H1 (cell line): ENCODE measurements at regions not wholly inside any gene's neighbourhood (a gene's known extent, or its start where the extent isn't known, plus 50 kb on each side); places are given as distances from the start of the nearest gene placed in this dataset.

ENCODE experiments used
- CTCF ChIA-PET: fragments of 300-600 bp; sonication (Branson Sonifier 250); formaldehyde crosslinking; loops from one replicate; lab custom pipeline; 2021; ENCODE audit not compliant: partially characterized antibody; lab: Charles Lee
- POLR2A ChIA-PET: fragments of 300-600 bp; sonication (Branson Sonifier 250); formaldehyde crosslinking; loops from one replicate; lab custom pipeline; 2021; ENCODE audit warnings: inconsistent platforms; ENCODE audit not compliant: partially characterized antibody; lab: Charles Lee
- DNase-seq, 2 experiments: peaks; one replicate each; pipeline versions ENCODE4 v3.0.0 to v3.0.0-alpha.2; 2010 to 2022; ENCODE audit warnings: low spot score in 2 of 2, low read depth in 1 of 2, mixed read lengths in 1 of 2
- FAIRE-seq: peaks from 2 replicates; lab custom pipeline; 2011; peaks lifted over from hg19 to GRCh38; lab: Jason Lieb, UNC
- H2AFZ ChIP-seq: 2 replicates; pipeline ENCODE4 v1.8.1; 2012; ENCODE audit warnings: low read length, inconsistent platforms
- H2AK5ac ChIP-seq: 2 replicates; pipeline ENCODE4 v1.6.1; 2013; ENCODE audit warnings: low read depth, low read length
- H2BK120ac ChIP-seq: replicated peaks from 2 replicates; pipeline ENCODE3; 2013; ENCODE audit warnings: low read depth, low read length, inconsistent platforms
- H2BK12ac ChIP-seq: 2 replicates; pipeline ENCODE4 v1.6.1; 2013; ENCODE audit warnings: low read depth, low read length
- H2BK15ac ChIP-seq: 2 replicates; pipeline ENCODE4 v1.6.1; 2013; ENCODE audit warnings: low read length
- H2BK20ac ChIP-seq: 2 replicates; pipeline ENCODE4 v1.6.1; 2013; ENCODE audit warnings: low read length
- H2BK5ac ChIP-seq: 2 replicates; pipeline ENCODE4 v1.6.1; 2013; ENCODE audit warnings: low read depth, low read length
- H3K14ac ChIP-seq: 2 replicates; pipeline ENCODE4 v1.6.1; 2013; ENCODE audit warnings: inconsistent platforms; ENCODE audit not compliant: insufficient read length
- H3K18ac ChIP-seq: 2 replicates; pipeline ENCODE4 v1.6.1; 2013; ENCODE audit warnings: low read length; ENCODE audit errors: extremely low read depth
- H3K23ac ChIP-seq: 2 replicates; pipeline ENCODE4 v1.6.1; 2013; ENCODE audit warnings: inconsistent platforms; ENCODE audit not compliant: insufficient read length
- H3K23me2 ChIP-seq: 2 replicates; pipeline ENCODE4 v1.6.1; 2013; ENCODE audit warnings: low read depth, low read length
- H3K27ac ChIP-seq: 2 replicates; pipeline ENCODE4 v1.6.1; 2011; ENCODE audit warnings: low read depth, low read length, inconsistent platforms
- H3K27me3 ChIP-seq, 4 experiments: replicated peaks in 1 of 4; 1 replicate in 1 of 4; 2 replicates in 3 of 4; pipeline versions ENCODE4 v1.6.1 to v1.8.1; 2011 to 2013; ENCODE audit warnings: low read length in 3 of 4, mild to moderate bottlenecking in 3 of 4, inconsistent platforms in 2 of 4, mixed read lengths in 2 of 4, moderate library complexity in 1 of 4; ENCODE audit not compliant: control insufficient read depth in 3 of 4, insufficient read depth in 3 of 4; ENCODE audit errors: extremely low read depth in 1 of 4
- H3K36me3 ChIP-seq, 4 experiments: 2 replicates each; pipeline versions ENCODE4 v1.6.1 to v1.8.1; 2011 to 2013; ENCODE audit warnings: mild to moderate bottlenecking in 4 of 4, low read length in 3 of 4, moderate library complexity in 2 of 4, control low read depth in 1 of 4, inconsistent platforms in 1 of 4; ENCODE audit not compliant: insufficient read depth in 4 of 4, control insufficient read depth in 2 of 4
- H3K4ac ChIP-seq: replicated peaks from 2 replicates; pipeline ENCODE3; 2013; ENCODE audit warnings: low read length, low read depth, mixed read lengths, inconsistent platforms; ENCODE audit not compliant: insufficient read length
- H3K4me1 ChIP-seq, 4 experiments: replicated peaks in 1 of 4; 1 replicate in 1 of 4; 2 replicates in 3 of 4; pipeline versions ENCODE4 v1.6.1 to v1.8.1; 2011 to 2013; ENCODE audit warnings: low read length in 3 of 4, inconsistent platforms in 2 of 4, mixed read lengths in 1 of 4; ENCODE audit not compliant: insufficient read depth in 4 of 4, control insufficient read depth in 3 of 4
- H3K4me2 ChIP-seq, 2 experiments: 2 replicates each; pipeline versions ENCODE4 v1.6.1 to v1.8.1; 2011 to 2013; ENCODE audit warnings: low read depth in 2 of 2, low read length in 2 of 2, control low read depth in 1 of 2, inconsistent platforms in 1 of 2, mild to moderate bottlenecking in 1 of 2; ENCODE audit not compliant: insufficient read depth in 1 of 2
- H3K4me3 ChIP-seq, 4 experiments: fragments of 200-600, 300-600 bp in 1 of 4; sonication (generic), shearing (Covaris generic), sonication (Bioruptor Twin) in 1 of 4; 2 replicates each; pipeline versions ENCODE4 v1.5.1 to v1.8.1; 2011 to 2016; ENCODE audit warnings: low read length in 4 of 4, low read depth in 3 of 4, control low read depth in 2 of 4, inconsistent platforms in 2 of 4, mild to moderate bottlenecking in 2 of 4, mixed read lengths in 1 of 4, moderate library complexity in 1 of 4; ENCODE audit not compliant: insufficient read depth in 2 of 4; ENCODE audit errors: extremely low read depth in 1 of 4
- H3K56ac ChIP-seq: replicated peaks from 2 replicates; pipeline ENCODE3; 2013; ENCODE audit warnings: low read depth, mild to moderate bottlenecking, mixed read lengths, low read length, inconsistent platforms; ENCODE audit not compliant: insufficient read length
- H3K79me1 ChIP-seq: 2 replicates; pipeline ENCODE4 v1.6.1; 2013; ENCODE audit warnings: low read depth, low read length, control low read depth
- H3K79me2 ChIP-seq, 2 experiments: 2 replicates each; pipeline versions ENCODE4 v1.6.1 to v1.8.1; 2012 to 2013; ENCODE audit warnings: low read length in 2 of 2, mild to moderate bottlenecking in 2 of 2, inconsistent platforms in 1 of 2; ENCODE audit not compliant: insufficient read depth in 2 of 2, control insufficient read depth in 1 of 2
- H3K9ac ChIP-seq, 4 experiments: replicated peaks in 1 of 4; 1 replicate in 1 of 4; 2 replicates in 3 of 4; pipeline versions ENCODE4 v1.6.1 to v1.8.1; 2011 to 2013; ENCODE audit warnings: low read depth in 3 of 4, low read length in 3 of 4, control low read depth in 2 of 4, mild to moderate bottlenecking in 2 of 4, moderate library complexity in 2 of 4, inconsistent platforms in 1 of 4; ENCODE audit errors: extremely low read depth in 1 of 4
- H3K9me3 ChIP-seq, 2 experiments: 2 replicates each; pipeline versions ENCODE4 v1.6.1 to v1.8.1; 2012 to 2013; ENCODE audit warnings: mild to moderate bottlenecking in 2 of 2, moderate library complexity in 2 of 2, control low read depth in 1 of 2, inconsistent platforms in 1 of 2, low read depth in 1 of 2, low read length in 1 of 2, mixed read lengths in 1 of 2; ENCODE audit not compliant: insufficient read depth in 2 of 2
- H4K20me1 ChIP-seq, 2 experiments: replicated peaks in 1 of 2; 2 replicates each; pipeline versions ENCODE3 to v1.8.1; 2011 to 2013; ENCODE audit warnings: inconsistent platforms in 2 of 2, low read length in 2 of 2, mild to moderate bottlenecking in 1 of 2; ENCODE audit not compliant: insufficient read depth in 2 of 2, control insufficient read depth in 1 of 2
- H4K5ac ChIP-seq: 2 replicates; pipeline ENCODE4 v1.6.1; 2013; ENCODE audit warnings: low read length, low read depth, mixed read lengths, inconsistent platforms; ENCODE audit not compliant: insufficient read length
- H4K8ac ChIP-seq: 2 replicates; pipeline ENCODE4 v1.8.0; 2013; ENCODE audit warnings: mild to moderate bottlenecking, moderate library complexity, low read length, inconsistent platforms; ENCODE audit not compliant: insufficient read depth; ENCODE audit errors: extremely low read depth
- H4K91ac ChIP-seq: replicated peaks from 2 replicates; pipeline ENCODE3; 2013; ENCODE audit warnings: low read length, mixed read lengths, inconsistent platforms; ENCODE audit not compliant: insufficient read length
- ASH2L ChIP-seq: fragments of 200-600, 300-600 bp; sonication (generic); IDR thresholded peaks from one replicate; pipeline ENCODE4 v1.7.1; 2017; ENCODE audit warnings: low read length
- HDAC2 ChIP-seq, 2 experiments: fragments of 300-600 bp in 1 of 2; sonication (generic) in 1 of 2; IDR thresholded peaks; 2 replicates each; pipeline ENCODE4 v1.6.1; 2011 to 2012; ENCODE audit warnings: low read depth in 2 of 2, low read length in 2 of 2, mild to moderate bottlenecking in 2 of 2, moderate library complexity in 2 of 2, borderline replicate concordance in 1 of 2, inconsistent platforms in 1 of 2
- JUND ChIP-seq: IDR thresholded peaks from 2 replicates; pipeline ENCODE4 v1.6.1; 2011; ENCODE audit warnings: mild to moderate bottlenecking, improper control_type of control experiment, low read length
- POLR2A ChIP-seq, 2 experiments: IDR thresholded peaks; 1 replicate in 1 of 2; 2 replicates in 1 of 2; pipeline ENCODE4 v1.6.1; 2011; ENCODE audit warnings: low read depth in 2 of 2, low read length in 2 of 2, mild to moderate bottlenecking in 2 of 2; ENCODE audit errors: control extremely low read depth in 1 of 2
- RAD21 ChIP-seq, 2 experiments: IDR thresholded peaks in 1 of 2; conservative IDR thresholded peaks in 1 of 2; 2 replicates each; pipeline ENCODE4 v1.6.1; 2011; ENCODE audit warnings: low read depth in 2 of 2, low read length in 2 of 2, improper control_type of control experiment in 1 of 2, inconsistent platforms in 1 of 2, mild to moderate bottlenecking in 1 of 2, moderate library complexity in 1 of 2
- TCF12 ChIP-seq: IDR thresholded peaks from 2 replicates; pipeline ENCODE4 v1.6.1; 2011; ENCODE audit warnings: low read depth, mild to moderate bottlenecking, low read length
- WGBS, 2 experiments: shearing (Covaris generic) in 1 of 2; methylation state at CpG; one replicate each; pipeline versions ENCODE4 v1.1.6 to v1.1.7; 2013 to 2015; ENCODE audit warnings: low lambda C conversion rate in 2 of 2, mixed read lengths in 2 of 2, inconsistent platforms in 1 of 2, low coverage in 1 of 2, missing lambda C conversion rate in 1 of 2; ENCODE audit not compliant: insufficient replicate concordance in 2 of 2, insufficient coverage in 1 of 2, insufficient read length in 1 of 2; ENCODE audit errors: extremely low coverage in 1 of 2, missing lambda C conversion rate in 1 of 2; 5-methylcytosine and 5-hydroxymethylcytosine counted together
- TF ChIP-seq, protein P1 (sequence below), 3 experiments: IDR thresholded peaks; 1 replicate in 2 of 3; 2 replicates in 1 of 3; pipeline versions ENCODE4 v1.5.1 to v1.6.1; 2011; ENCODE audit warnings: low read length in 3 of 3, mild to moderate bottlenecking in 3 of 3, inconsistent platforms in 2 of 3, low read depth in 1 of 3, moderate library complexity in 1 of 3; ENCODE audit not compliant: insufficient read depth in 1 of 3; ENCODE audit errors: control extremely low read depth in 1 of 3

GRCh38 chr4:55184600-55185523, 59.5 kb upstream of the KDR start:
- CTCF ChIA-PET: interaction anchor here (0.7 to 5.4 kb wide), 56 partner anchors 8 to 921 kb away, joined by 3 to 54 read pairs (median 4); partner anchors contain the start of genes KDR and SRD5A3
- TF ChIP-seq HDAC2 (IDR thresholded peaks at IDR 0.05; ENCODE audit: borderline replicate concordance in 1 of 2, low read depth in 2 of 2, low read length in 2 of 2) (peak in 1 of 2 experiments; percentile 62; a peak in 1 of 4 replicates), ASH2L (peak; percentile 42), TCF12 (peak; percentile 67; the same call in 1 of the 2 replicates), POLR2A (IDR thresholded peaks at IDR 0.05; ENCODE audit: control extremely low read depth in 1 of 2, low read depth in 2 of 2, low read length in 2 of 2) (no peak), JUND (no peak), RAD21 (IDR thresholded peaks at IDR 0.05 in 1 of 2, conservative IDR thresholded peaks at IDR 0.05 in 1 of 2; ENCODE audit: low read depth in 2 of 2, low read length in 2 of 2) (peak; percentile 73 to 81)
- TF ChIP-seq, protein P1, sequence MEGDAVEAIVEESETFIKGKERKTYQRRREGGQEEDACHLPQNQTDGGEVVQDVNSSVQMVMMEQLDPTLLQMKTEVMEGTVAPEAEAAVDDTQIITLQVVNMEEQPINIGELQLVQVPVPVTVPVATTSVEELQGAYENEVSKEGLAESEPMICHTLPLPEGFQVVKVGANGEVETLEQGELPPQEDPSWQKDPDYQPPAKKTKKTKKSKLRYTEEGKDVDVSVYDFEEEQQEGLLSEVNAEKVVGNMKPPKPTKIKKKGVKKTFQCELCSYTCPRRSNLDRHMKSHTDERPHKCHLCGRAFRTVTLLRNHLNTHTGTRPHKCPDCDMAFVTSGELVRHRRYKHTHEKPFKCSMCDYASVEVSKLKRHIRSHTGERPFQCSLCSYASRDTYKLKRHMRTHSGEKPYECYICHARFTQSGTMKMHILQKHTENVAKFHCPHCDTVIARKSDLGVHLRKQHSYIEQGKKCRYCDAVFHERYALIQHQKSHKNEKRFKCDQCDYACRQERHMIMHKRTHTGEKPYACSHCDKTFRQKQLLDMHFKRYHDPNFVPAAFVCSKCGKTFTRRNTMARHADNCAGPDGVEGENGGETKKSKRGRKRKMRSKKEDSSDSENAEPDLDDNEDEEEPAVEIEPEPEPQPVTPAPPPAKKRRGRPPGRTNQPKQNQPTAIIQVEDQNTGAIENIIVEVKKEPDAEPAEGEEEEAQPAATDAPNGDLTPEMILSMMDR (IDR thresholded peaks at IDR 0.05; ENCODE audit: control extremely low read depth in 1 of 3, insufficient read depth in 1 of 3, low read depth in 1 of 3, low read length in 3 of 3): peak; percentile 66 to 77 (median 69)

More at GRCh38 chr4:55184600-55185523, 59.5 kb upstream of the KDR start:
- no peaks in the 10 kb centered on the region for H4K20me1 ChIP-seq
- no peaks in the 10 kb centered on the region for H3K9me3 ChIP-seq
- H2BK120ac ChIP-seq: peak overlapping the region; percentile 93
- H3K36me3 ChIP-seq: no peaks in the 10 kb centered on the region
- no peaks in the 10 kb centered on the region for H3K79me1 ChIP-seq
- peak overlapping the region; percentile 87; the same call in 1 of the 2 replicates for H2BK5ac ChIP-seq
- peak overlapping the region; percentile 98 for H4K91ac ChIP-seq
- H4K5ac ChIP-seq: no peak overlapping the region
- WGBS, 2 experiments: 64% methylated on average over 9 of the region's 9 CpGs; no CpG with 5 or more reads in 1 of the 2 experiments
- H3K23me2 ChIP-seq: no peaks in the 10 kb centered on the region
- H3K14ac ChIP-seq: no peak overlapping the region
- H3K79me2 ChIP-seq: no peaks in the 10 kb centered on the region
- H3K4ac ChIP-seq: no peak overlapping the region
- DNase-seq (peak in 1 of 2 experiments; percentile 71), FAIRE-seq (peak; percentile 97)
- POLR2A ChIA-PET: interaction anchor here (0.5 to 1.2 kb wide), 7 partner anchors 52 to 212 kb away, joined by 3 to 5 read pairs (median 3); partner anchors contain the start of gene KDR
- H3K27me3 ChIP-seq: no peaks in the 10 kb centered on the region
- peak overlapping the region; percentile 63; the same call in 1 of the 2 replicates for H2BK20ac ChIP-seq
- peak overlapping the region; percentile 74; the same call in 1 of the 2 replicates for H3K18ac ChIP-seq
- H3K27ac ChIP-seq: no peak overlapping the region
- H3K4me1 ChIP-seq: peaks cover 6 to 22% (median 13%) of the 10 kb centered on the region in 4 experiments; a peak in 6 of 7 replicates
- peak overlapping the region; percentile 8; the same call in 1 of the 2 replicates for H2AFZ ChIP-seq
- peak overlapping the region; percentile 59; the same call in 1 of the 2 replicates for H2AK5ac ChIP-seq
- H3K56ac ChIP-seq: no peak overlapping the region
- H2BK15ac ChIP-seq: no peak overlapping the region
- no peak overlapping the region for H4K8ac ChIP-seq
- 0 out of 2 replicates have a peak overlapping the region, but pooled peaks have one; percentile 62 for H2BK12ac ChIP-seq
- no peak overlapping the region for H3K4me2 ChIP-seq
- H3K4me3 ChIP-seq: no peak overlapping the region
- no peak overlapping the region; a peak in 1 of 7 replicates for H3K9ac ChIP-seq
- H3K23ac ChIP-seq: no peak overlapping the region
